K562 (cell line): ENCODE measurements at regions not wholly inside any gene's neighbourhood (a gene's known extent, or its start where the extent isn't known, plus 50 kb on each side); places are given as distances from the start of the nearest gene placed in this dataset.

ENCODE experiments used
- ATAC-seq: fragments of 200-7000 bp; cut with Tn5 transposase; 3 replicates; pipeline ENCODE4 v1.9.1; 2020; ENCODE audit warnings: moderate library complexity
- BruUV-seq: library from RNA; stranded (reverse); fragments of 400-500 nt; replicated peaks from 2 replicates; lab custom pipeline; 2021; lab: Mats Ljungman, UMichigan
- CTCF ChIA-PET: fragments of 300-600 bp; formaldehyde crosslinking; extraction: SDS; loops from one replicate; lab custom pipeline; 2021; ENCODE audit warnings: low intra/inter-chr PET ratio; lab: Yijun Ruan, JAX
- POLR2A ChIA-PET: fragments of 300-600, 350-650 bp; sonication (Branson Sonifier 250); formaldehyde crosslinking; extraction: SDS; loops from one replicate; lab custom pipeline; 2021; ENCODE audit warnings: antibody characterized with exemption, inconsistent platforms; lab: Yijun Ruan, JAX
- DNase-seq, 4 experiments: peaks; one replicate each; pipeline versions ENCODE4 v3.0.0 to v3.0.0-alpha.2; 2011 to 2018; ENCODE audit warnings: low spot score in 3 of 4, mixed read lengths in 3 of 4; ENCODE audit errors: extremely low read depth in 1 of 4
- FAIRE-seq: peaks from 2 replicates; lab custom pipeline; 2011; peaks lifted over from hg19 to GRCh38; lab: Jason Lieb, UNC
- H2AFZ ChIP-seq: 2 replicates; pipeline ENCODE4 v1.6.0; 2011; ENCODE audit warnings: low read depth, low read length, control low read depth, inconsistent platforms
- H3K27ac ChIP-seq: fragments of 200-600 bp; 3 replicates; pipeline ENCODE4 v1.8.0; 2011; ENCODE audit warnings: low read depth, mild to moderate bottlenecking, control low read depth, inconsistent platforms, low read length, moderate library complexity, mixed read lengths; ENCODE audit errors: extremely low read depth
- H3K27me3 ChIP-seq, 2 experiments: fragments of 300-600 bp in 1 of 2; 2 replicates in 1 of 2; 3 replicates in 1 of 2; pipeline versions ENCODE4 v1.6.0 to v1.8.0; 2011; ENCODE audit warnings: inconsistent platforms in 2 of 2, low read length in 2 of 2, mild to moderate bottlenecking in 1 of 2, mixed read lengths in 1 of 2, moderate library complexity in 1 of 2; ENCODE audit not compliant: control insufficient read depth in 2 of 2, insufficient read depth in 2 of 2
- H3K36me3 ChIP-seq: fragments of 300-600 bp; 3 replicates; pipeline ENCODE4 v1.8.0; 2011; ENCODE audit warnings: mild to moderate bottlenecking, low read length, inconsistent platforms; ENCODE audit not compliant: control insufficient read depth, insufficient read depth
- H3K4me1 ChIP-seq, 2 experiments: fragments of 200-600 bp in 1 of 2; replicated peaks in 1 of 2; 2 replicates in 1 of 2; 3 replicates in 1 of 2; pipeline versions ENCODE4 v1.5.1 to v1.8.0; 2011; ENCODE audit warnings: inconsistent platforms in 2 of 2, low read length in 2 of 2, mild to moderate bottlenecking in 1 of 2, mixed read lengths in 1 of 2, moderate library complexity in 1 of 2; ENCODE audit not compliant: control insufficient read depth in 2 of 2, insufficient read depth in 2 of 2
- H3K4me2 ChIP-seq: 2 replicates; pipeline ENCODE4 v1.6.1; 2011; ENCODE audit warnings: low read length, control low read depth, inconsistent platforms, mixed read lengths; ENCODE audit not compliant: insufficient read depth
- H3K4me3 ChIP-seq: fragments of 200-600 bp; sonication (generic), shearing (Covaris generic); 2 replicates; pipeline ENCODE4 v1.5.1; 2016; ENCODE audit warnings: control low read depth, inconsistent platforms
- H3K79me2 ChIP-seq: fragments of 200-600 bp; 3 replicates; pipeline ENCODE4 v1.8.0; 2011; ENCODE audit warnings: low read length, inconsistent platforms; ENCODE audit not compliant: control insufficient read depth, insufficient read depth
- H3K9ac ChIP-seq, 2 experiments: 2 replicates each; pipeline versions ENCODE4 v1.6.0 to v1.6.1; 2011; ENCODE audit warnings: low read depth in 2 of 2, low read length in 2 of 2, control low read depth in 1 of 2, inconsistent platforms in 1 of 2, mild to moderate bottlenecking in 1 of 2, mixed read lengths in 1 of 2; ENCODE audit not compliant: insufficient read depth in 1 of 2
- H3K9me1 ChIP-seq: one replicate; pipeline ENCODE4 v1.6.0; 2011; ENCODE audit warnings: inconsistent platforms, mild to moderate bottlenecking, low read length, moderate library complexity; ENCODE audit not compliant: control insufficient read depth, insufficient read depth
- H3K9me3 ChIP-seq: replicated peaks from 2 replicates; pipeline ENCODE4 v1.5.1; 2011; ENCODE audit warnings: low read depth, low read length, inconsistent platforms; ENCODE audit not compliant: control insufficient read depth, insufficient read depth
- H4K20me1 ChIP-seq: replicated peaks from 2 replicates; pipeline ENCODE4 v1.6.1; 2011; ENCODE audit warnings: low read length, inconsistent platforms, mixed read lengths; ENCODE audit not compliant: control insufficient read depth, insufficient read depth
- DIDO1 ChIP-seq: fragments of 450-650 bp; IDR thresholded peaks from 2 replicates; pipeline ENCODE4 v1.6.1; 2016; ENCODE audit warnings: low read depth, missing biosample characterization, missing genetic modification characterization
- MXI1 ChIP-seq: IDR thresholded peaks from 2 replicates; pipeline ENCODE4 v1.6.1; 2011; ENCODE audit warnings: low read depth, mild to moderate bottlenecking, improper control_type of control experiment, low read length
- PREB ChIP-seq: sonication (generic); formaldehyde crosslinking; IDR thresholded peaks from 2 replicates; pipeline ENCODE4 v1.8.1; 2023; ENCODE audit warnings: mild to moderate bottlenecking, missing genetic modification reagents
- TAF1 ChIP-seq: IDR thresholded peaks from 2 replicates; pipeline ENCODE4 v1.6.1; 2011; ENCODE audit warnings: mild to moderate bottlenecking, low read length, moderate library complexity; ENCODE audit not compliant: insufficient read depth, control insufficient read depth, severe bottlenecking; ENCODE audit errors: extremely low read depth
- TGIF2 ChIP-seq: sonication (generic); formaldehyde crosslinking; IDR thresholded peaks from 2 replicates; pipeline ENCODE4 v1.8.1; 2022; ENCODE audit warnings: mild to moderate bottlenecking, missing genetic modification reagents, moderate library complexity
- ZEB2 ChIP-seq: fragments of 450-650 bp; IDR thresholded peaks from 2 replicates; pipeline ENCODE4 v1.6.1; 2016
- ZFP36 ChIP-seq: fragments of 150-350 bp; IDR thresholded peaks from 2 replicates; pipeline ENCODE4 v1.6.1; 2018; ENCODE audit warnings: low read length, low read depth; ENCODE audit not compliant: partially characterized antibody
- ZNF124 ChIP-seq: sonication (generic); formaldehyde crosslinking; IDR thresholded peaks from 2 replicates; pipeline ENCODE4 v1.8.1; 2022; ENCODE audit warnings: missing genetic modification reagents
- WGBS: fragments of 100-300 bp; shearing (Covaris generic); methylation state at CpG from one replicate; pipeline ENCODE4 v1.1.6; 2016; ENCODE audit warnings: low coverage, mixed read lengths; ENCODE audit not compliant: insufficient coverage; ENCODE audit errors: missing lambda C conversion rate; 5-methylcytosine and 5-hydroxymethylcytosine counted together
- in situ Hi-C: fragments of 300-500 bp; cut with MboI; formaldehyde crosslinking; loops from 4 replicates; pipeline ENCODE4 v1.15.0; 2018; ENCODE audit warnings: inconsistent platforms, mixed read lengths
- intact Hi-C: fragments of 100-400 bp; cut with micrococcal nuclease; formaldehyde crosslinking; loops from 2 replicates; pipeline ENCODE4 v1.14.2; 2022

GRCh38 chr2:67771380-67771779 lies 291.4 kb downstream of the C1D start:
- in situ Hi-C loops: no loop called here
- ATAC-seq: no peak

More at GRCh38 chr2:67771380-67771779, 291.4 kb downstream of the C1D start:
- H3K4me1 ChIP-seq: no peaks in the 10 kb centered on the region
- no peak for FAIRE-seq
- H2AFZ ChIP-seq: no peak overlapping the region
- no peaks in the 10 kb centered on the region for H3K79me2 ChIP-seq
- no peaks in the 10 kb centered on the region for H4K20me1 ChIP-seq
- CTCF ChIA-PET: no interaction called here
- H3K4me2 ChIP-seq: no peak overlapping the region
- H3K27ac ChIP-seq: no peak overlapping the region
- 0% methylated on average over 3 of the region's 3 CpGs for WGBS
- no peaks in the 10 kb centered on the region for H3K27me3 ChIP-seq
- no peaks in the 10 kb centered on the region for H3K9me1 ChIP-seq
- POLR2A ChIA-PET: interaction anchor here (0.6 to 1.0 kb wide), 2 partner anchors 16 to 210 kb away, joined by 3 read pairs; no protein-coding TSS in a partner anchor
- no peaks in the 10 kb centered on the region for H3K9me3 ChIP-seq
- intact Hi-C loops: no loop called here
- H3K36me3 ChIP-seq: no peaks in the 10 kb centered on the region
- H3K9ac ChIP-seq: no peak overlapping the region
- no peak for TF ChIP-seq TAF1
- no peak for TF ChIP-seq TGIF2
- TF ChIP-seq DIDO1: no peak
- no peak for TF ChIP-seq MXI1
- TF ChIP-seq ZFP36: no peak
- no peak for TF ChIP-seq PREB (CRISPR knock-in tag)
- no peak for TF ChIP-seq ZEB2
- no peak for TF ChIP-seq ZNF124 (CRISPR knock-in tag)
- TF ChIP-seq, all 486 proteins: peak for 0
- no TSS peak for BruUV-seq
- DNase-seq: no peak
- no peak overlapping the region for H3K4me3 ChIP-seq
